Skeletal muscle tissue (tissue), 3 donors: ENCODE measurements at regions not wholly inside any gene's neighbourhood (a gene's known extent, or its start where the extent isn't known, plus 50 kb on each side); places are given as distances from the start of the nearest gene placed in this dataset.

ENCODE experiments used
- H3K27ac ChIP-seq: one replicate; pipeline ENCODE4 v1.7.0; 2013; ENCODE audit warnings: mild to moderate bottlenecking, low read depth, low read length, inconsistent platforms
- H3K27me3 ChIP-seq, 3 donors: one replicate each; pipeline ENCODE4 v1.7.0; 2013; ENCODE audit warnings: low read length in 3 of 3; ENCODE audit not compliant: control insufficient read depth in 3 of 3, insufficient read depth in 3 of 3
- H3K36me3 ChIP-seq, 3 donors: one replicate each; pipeline ENCODE4 v1.7.0; 2013; ENCODE audit warnings: low read length in 3 of 3; ENCODE audit not compliant: control insufficient read depth in 3 of 3, insufficient read depth in 3 of 3
- H3K4me1 ChIP-seq, 3 donors: one replicate each; pipeline ENCODE4 v1.7.0; 2013; ENCODE audit warnings: low read length in 3 of 3, mild to moderate bottlenecking in 3 of 3; ENCODE audit not compliant: control insufficient read depth in 3 of 3, insufficient read depth in 3 of 3
- H3K4me3 ChIP-seq, 3 donors: one replicate each; pipeline ENCODE4 v1.7.0; 2013; ENCODE audit warnings: low read length in 3 of 3
- H3K9ac ChIP-seq, 3 donors: one replicate each; pipeline ENCODE4 v1.7.0; 2013; ENCODE audit warnings: low read length in 3 of 3, mild to moderate bottlenecking in 3 of 3, moderate library complexity in 2 of 3, low read depth in 1 of 3
- H3K9me3 ChIP-seq, 3 donors: one replicate each; pipeline ENCODE4 v1.7.0; 2013; ENCODE audit warnings: low read length in 3 of 3; ENCODE audit not compliant: control insufficient read depth in 3 of 3
- donor health status: Osteomylitis.

DNA sequence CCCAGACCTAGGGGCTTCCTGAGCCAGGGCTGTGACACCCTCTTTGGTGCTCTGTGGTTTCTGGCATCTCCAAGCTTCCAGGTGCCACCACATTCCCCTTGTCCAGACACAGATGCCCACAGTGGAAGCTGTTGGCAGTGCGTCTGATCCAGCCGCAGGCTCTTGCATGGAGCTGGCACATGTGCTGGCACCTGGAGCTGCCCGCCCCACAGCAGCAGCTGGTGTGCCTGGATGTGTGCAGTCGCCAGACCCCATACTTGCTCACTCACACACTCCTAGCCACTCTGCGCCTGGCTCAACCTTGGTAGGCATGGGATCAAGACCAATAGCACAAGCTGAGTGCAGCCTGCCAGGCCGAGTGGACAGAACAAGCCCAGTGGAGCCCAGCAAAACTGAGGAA lies 106.5 kb downstream of the LYZL1 start:
- Histone ChIP-seq H3K4me3 (no peak overlapping the region), H3K9ac (no peak overlapping the region), H3K27me3 (peaks cover 0 to 7% (median 4%) of the 10 kb centered on the region in 3 donors), H3K9me3 (no peaks in the 10 kb centered on the region), H3K36me3 (no peaks in the 10 kb centered on the region), H3K4me1 (no peaks in the 10 kb centered on the region), H3K27ac (no peak overlapping the region)

DNA sequence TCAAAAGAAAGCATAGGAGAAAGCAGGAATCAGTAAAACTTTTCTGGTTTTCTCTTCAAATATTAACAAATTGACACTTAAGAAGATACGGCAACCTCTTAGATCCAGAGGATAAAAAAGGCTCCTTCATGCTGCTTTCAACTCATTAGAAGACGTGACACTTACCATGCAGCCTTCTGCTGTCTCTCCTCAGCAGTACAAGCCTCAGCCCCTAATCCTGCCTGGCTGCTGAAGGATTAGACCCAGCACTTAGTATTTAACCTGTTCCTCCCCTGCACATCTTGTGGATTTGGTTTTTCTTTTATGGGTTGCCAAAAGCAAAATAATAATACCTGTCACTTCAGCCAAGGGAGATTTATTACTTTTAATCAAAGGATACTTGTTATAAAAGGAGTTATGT lies 108.4 kb downstream of the LYZL1 start:
- Histone ChIP-seq H3K36me3 (no peaks in the 10 kb centered on the region), H3K9me3 (no peaks in the 10 kb centered on the region), H3K4me3 (no peak overlapping the region), H3K27ac (no peak overlapping the region), H3K4me1 (no peaks in the 10 kb centered on the region), H3K9ac (no peak overlapping the region), H3K27me3 (peaks cover 0 to 7% (median 4%) of the 10 kb centered on the region in 3 donors)

DNA sequence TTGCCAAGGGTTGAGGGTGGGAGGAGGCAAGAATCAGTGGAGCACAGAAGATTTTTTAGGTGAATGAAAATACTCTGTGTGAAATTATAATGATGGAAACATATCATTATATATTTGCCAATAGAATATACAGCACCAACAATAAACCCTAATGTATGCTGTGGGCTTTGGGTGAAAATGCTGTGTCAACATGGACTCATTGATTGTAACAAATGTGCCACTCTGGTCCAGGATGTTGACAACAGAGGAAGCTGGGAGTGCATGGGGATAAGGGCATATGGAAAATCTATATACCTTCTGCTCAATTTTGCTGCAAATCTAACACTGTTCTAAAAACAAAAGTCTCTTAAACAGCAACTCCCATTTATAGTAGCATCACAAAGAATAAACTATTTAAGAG lies 114.3 kb downstream of the LYZL1 start:
- no peak overlapping the region for H3K27ac ChIP-seq
- H3K9me3 ChIP-seq: no peaks in the 10 kb centered on the region
- H3K4me3 ChIP-seq: no peak overlapping the region
- no peaks in the 10 kb centered on the region for H3K4me1 ChIP-seq
- H3K9ac ChIP-seq: no peak overlapping the region
- no peaks in the 10 kb centered on the region for H3K27me3 ChIP-seq
- no peaks in the 10 kb centered on the region for H3K36me3 ChIP-seq

DNA sequence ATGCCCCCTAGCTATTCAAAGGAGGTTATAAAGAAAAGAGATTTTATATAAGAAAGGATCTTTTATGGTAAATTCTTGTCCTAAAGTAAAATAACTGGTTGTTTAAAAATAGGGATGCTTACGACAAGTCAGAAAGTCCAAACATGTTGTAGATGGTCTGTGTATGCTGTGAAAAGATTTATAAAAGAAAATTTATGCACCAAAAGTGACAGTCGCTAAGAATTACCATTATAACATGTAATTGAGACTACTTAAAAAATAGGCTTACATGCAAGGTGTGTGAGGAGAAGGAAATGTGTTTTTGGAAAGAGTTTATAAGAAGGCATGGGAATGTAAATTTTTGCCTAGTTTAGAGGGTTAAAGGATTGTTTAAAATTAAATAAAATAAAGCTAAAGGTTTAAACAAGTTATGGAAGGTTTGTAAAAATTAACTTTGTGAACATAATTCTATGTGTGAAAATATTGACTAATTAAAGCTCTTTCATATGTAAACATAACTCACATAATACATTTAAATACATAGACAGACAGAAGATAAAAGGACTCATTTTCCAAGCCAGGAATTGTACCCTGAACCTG lies 118.5 kb downstream of the LYZL1 start:
- Histone ChIP-seq H3K27me3 (no peaks in the 10 kb centered on the region), H3K9ac (no peak overlapping the region), H3K4me3 (no peak overlapping the region), H3K9me3 (no peaks in the 10 kb centered on the region), H3K27ac (no peak overlapping the region), H3K36me3 (no peaks in the 10 kb centered on the region), H3K4me1 (peaks cover 14 to 19% (median 14%) of the 10 kb centered on the region in 3 donors)
